D341Med (cell line): ENCODE measurements at regions not wholly inside any gene's neighbourhood (a gene's known extent, or its start where the extent isn't known, plus 50 kb on each side); places are given as distances from the start of the nearest gene placed in this dataset.
"Not testable (repeated sequence)": the region's sequence is repeated elsewhere in the genome, so short reads cannot be mapped to it uniquely, and the experiment has no call there.

Source experiments
- DNase-seq: peaks from one replicate; pipeline ENCODE4 v3.0.0; 2012; ENCODE audit warnings: low spot score

DNA sequence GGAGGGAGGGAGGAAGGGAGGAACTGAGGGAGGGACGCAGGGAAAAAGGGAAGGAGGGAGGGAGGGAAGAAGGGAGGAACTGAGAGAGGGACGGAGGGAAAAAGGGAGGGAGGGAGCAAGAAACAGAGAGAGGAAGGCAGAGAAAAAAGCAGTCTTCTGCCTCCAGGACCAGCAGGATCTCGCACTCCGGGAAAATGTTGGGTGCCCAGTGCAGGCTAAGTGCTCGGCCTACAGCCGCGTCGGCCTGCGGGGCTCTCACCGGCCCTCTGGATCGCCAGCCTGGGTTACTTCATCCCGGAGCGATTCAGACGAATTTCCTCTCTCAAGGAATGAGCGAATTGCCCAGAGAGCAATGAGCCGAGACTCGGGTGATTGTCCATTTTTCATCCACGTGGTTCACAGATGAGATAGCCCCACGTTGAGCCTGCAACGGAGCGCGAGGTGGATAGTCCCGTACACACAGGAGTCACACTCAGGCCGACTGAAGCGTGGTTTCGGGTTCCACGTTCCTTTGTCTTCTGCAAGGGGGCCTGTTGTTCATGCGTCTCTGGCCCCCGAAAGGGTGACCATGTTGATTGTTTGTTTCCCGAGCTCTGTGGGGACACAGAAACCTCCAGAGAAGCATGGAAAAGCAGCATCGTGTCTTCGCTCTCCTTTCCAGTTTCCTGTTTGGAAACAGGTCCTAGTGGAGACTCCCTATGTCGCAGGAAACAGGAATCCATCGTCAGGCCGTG is 1937.1 kb upstream of the DEFB115 start:
- DNase-seq = not testable (repeated sequence)

DNA sequence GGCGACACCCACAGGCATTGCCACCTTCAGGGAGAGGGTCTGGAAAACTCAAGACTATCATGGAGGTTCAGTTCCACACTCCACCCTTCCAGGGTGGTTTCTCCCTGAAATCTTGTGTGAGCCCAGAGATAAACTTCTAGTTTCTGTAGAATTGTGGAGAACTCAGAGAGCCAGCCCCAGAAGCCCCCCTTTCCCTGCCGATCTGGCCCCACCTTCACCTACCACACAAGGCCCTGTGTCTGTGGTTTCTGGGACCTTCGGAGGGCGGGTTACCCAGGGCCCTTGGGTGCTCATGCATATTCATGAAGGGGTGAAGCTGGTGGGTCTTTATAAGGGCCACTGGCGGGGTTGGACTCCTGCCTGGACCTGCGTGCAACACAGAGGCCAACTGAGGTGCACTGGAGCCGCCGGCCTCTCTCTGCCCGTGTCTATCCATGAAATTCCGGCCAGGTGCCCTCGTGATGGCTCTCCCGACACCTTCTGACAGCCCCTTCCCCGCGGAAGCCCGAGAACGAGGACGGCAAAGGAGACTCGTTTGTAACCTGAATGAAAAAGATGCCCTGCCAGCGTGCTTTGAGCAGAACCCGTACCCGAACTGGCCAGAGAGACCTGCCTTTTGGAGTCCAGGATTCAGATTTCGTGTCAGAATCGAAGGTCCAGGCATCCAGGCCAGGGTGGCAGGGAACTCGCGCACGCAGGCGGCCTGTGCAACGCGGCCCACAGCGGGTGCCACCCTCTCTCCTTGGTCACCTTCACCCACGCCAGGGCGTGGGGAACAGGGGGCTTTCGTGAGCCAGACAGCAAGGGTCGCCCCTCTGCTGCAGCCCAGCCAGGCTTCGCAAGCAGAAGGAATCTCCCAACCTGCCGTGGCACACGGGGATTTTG is 1933.6 kb upstream of the DEFB115 start:
- DNase-seq = not testable (repeated sequence)

DNA sequence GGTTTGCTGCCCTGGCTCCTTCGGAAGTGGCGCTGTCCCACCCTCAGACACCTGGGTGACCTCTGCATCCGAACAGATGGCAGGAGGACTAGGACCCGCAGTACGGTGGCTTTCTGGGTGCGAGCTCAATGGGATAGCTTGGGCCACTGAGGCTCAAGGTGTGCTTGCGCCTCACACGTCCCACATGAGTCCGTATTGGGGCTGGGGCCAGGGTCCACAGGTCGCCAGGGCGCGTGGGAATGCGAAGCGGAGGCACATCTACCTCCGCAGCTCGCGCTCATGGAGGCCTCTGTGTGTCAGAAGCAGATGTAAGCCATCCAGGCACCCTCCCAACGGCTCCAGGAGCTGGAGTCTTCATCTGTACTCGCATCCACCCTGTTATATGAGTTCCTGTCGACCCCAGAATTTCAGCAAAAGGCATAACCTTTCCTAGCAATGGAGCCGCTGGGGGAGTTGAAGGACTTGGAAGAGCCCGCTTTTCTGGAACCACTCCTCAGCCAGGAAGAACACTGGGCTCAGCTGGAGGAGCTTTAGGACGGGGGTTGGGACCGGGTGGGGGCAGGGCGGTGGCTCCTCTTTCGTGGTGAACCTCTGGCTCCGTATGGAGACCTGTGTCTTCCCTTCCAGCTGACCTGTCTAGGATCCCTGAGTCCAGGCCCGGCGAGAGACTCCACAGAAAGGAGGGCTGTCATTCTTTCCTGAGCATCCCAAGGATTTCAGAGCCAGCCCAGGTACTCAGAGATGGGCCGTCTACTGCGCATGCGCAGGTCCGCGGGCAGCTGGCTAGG is 1932.8 kb upstream of the DEFB115 start:
- not testable (repeated sequence) for DNase-seq

DNA sequence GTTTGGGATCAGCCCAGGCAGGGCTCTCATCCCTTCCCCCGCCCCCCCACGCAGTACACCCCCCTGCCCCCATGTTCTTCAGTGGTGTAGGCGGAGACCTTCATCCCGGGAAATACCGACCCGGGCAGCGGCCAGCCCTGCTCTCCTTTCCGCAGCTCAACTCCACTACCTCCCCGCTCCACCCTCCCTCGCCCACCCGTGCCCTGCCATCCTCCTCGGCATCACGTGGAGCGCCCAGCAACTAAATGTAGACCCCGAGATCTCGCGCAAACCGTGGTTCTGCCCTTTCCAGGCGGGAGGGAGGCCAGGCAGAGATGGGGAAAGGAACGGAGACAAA is 1932.2 kb upstream of the DEFB115 start:
- peak; percentile 24 for DNase-seq

GRCh38 chr20:29325781-29326180 is 1931.7 kb upstream of the DEFB115 start:
- DNase-seq = not testable (repeated sequence)

DNA sequence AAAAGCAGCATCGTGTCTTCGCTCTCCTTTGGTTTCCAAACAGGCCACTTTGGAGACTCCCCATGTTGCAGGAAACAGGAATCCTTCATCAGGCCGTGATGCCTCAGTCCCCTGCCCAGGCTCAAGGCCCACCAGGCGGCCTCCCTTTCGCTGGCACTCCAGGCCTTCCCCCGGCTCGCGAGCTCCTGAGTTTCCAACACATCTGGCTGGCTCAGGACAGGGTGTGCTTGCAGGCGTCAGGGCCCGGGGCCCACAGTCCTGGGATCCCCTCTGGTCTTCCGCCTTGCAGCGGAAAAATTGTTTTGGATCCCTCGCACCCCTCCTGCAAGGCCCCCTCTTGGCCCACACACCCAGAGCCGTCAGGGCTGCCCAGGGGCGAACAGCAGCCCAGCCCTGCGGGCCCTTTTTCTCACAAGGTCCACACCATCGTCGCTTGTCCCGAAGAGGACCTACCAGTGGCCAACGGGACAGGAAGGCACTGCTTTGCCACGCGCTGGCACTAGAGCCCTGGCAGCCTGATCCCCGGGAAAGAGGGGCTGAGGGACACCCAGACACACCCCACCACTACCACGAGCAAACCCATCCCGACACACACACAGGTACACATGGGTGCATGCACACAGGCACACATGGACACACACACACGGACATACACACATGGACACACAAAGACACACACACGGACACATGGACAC is 1930.9 kb upstream of the DEFB115 start:
- peak; percentile 48 for DNase-seq

DNA sequence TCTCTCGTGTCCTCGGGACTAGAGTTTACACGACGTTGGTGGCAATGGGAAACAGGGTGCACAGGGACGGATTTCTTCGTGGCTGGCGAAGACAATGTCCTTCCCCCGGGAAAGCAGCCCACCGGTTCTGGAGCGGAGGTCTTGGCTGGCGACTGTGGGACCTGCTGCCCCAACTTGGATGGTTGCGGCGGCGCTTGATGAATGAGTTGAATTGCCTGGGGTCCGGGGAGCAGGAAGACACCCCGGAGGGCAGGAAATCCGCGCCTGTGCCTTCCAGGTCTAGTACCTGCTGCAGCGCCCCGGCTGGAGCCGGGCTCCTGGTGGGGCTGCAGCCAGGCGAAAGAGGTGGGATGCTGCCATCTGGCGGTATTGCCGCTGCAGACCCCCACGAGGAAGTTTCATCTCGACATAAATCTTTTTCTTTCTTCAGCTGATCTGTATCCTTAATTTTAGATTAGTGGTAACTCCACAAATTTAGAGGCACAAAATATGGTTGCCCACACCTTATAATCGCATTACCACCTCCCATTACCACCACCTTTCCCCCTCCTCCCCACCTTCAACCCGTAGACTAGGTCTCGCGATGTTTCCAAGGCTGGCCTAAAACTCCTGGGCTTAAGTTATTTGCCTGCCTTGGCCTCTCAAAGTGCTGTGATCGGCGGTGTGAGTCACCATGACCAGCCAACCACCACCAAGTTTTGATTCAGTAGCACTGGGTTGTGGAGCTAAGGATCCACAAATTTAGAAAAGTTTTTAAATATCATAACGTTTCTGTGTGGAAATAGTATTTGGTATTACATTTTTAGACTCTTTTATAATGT is 1929.7 kb upstream of the DEFB115 start:
- not testable (repeated sequence) for DNase-seq

- DNase-seq = not testable (repeated sequence)
Observed at GRCh38 chr20:29330429-29331115, 1926.9 kb upstream of the DEFB115 start.

GRCh38 chr20:29349836-29350235 is 1907.6 kb upstream of the DEFB115 start:
- DNase-seq = no peak

GRCh38 chr20:29375937-29376336 is 1881.5 kb upstream of the DEFB115 start:
- not testable (repeated sequence) for DNase-seq

DNA sequence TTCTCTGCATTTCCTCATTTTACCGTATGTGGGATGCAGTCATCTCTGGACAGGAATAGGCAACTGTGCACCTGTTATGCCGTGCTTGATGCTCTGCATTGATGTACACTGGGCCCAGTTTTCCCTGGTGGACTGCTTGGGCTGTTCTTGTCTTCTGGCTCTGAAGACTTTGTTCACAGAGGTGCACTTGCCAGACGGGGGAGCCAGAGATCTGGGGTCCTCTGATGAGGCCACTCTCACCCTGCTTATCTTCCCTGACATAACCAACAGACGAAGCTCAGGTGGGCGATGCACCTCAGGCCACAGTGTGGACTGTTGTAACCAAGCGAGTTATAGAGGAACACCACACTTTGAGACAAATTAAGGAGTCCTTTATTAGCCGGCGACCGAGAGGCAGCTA is 1864.6 kb upstream of the DEFB115 start:
- DNase-seq = not testable (repeated sequence)

DNA sequence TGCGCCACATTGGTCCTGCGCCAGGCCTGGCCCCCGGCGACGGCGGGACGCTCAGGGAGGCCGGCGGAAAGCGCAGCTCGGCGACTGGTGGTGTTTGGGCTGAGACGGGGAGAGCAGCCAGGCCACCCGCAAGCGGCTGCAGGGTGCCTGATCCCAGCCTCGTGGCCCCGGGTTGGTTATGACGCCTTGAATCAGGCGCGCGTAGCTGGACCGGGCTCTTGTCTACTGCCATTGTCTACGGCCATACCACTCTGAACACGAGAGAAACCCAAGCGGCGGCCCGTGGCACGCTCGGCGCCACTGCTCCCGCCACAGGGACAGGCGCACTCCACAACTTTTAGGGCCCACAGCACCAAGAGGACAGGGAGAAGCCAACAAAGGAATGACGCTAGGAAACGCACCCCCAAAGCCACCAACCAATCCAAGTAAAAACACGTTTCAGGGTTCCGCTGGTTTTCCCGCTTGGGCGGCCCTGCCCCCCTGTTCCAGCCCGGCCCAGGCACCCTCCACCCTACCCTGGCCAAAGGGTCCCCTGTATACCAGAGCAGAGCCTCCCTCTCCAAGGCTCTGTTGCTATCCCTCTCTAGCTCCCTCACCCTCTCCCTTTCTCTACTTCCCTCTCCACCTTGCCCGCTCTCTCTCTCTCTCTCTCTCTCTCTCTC is 1849.3 kb upstream of the DEFB115 start:
- no peak for DNase-seq

GRCh38 chr20:29408707-29409106 is 1848.8 kb upstream of the DEFB115 start:
- not testable (repeated sequence) for DNase-seq

DNA sequence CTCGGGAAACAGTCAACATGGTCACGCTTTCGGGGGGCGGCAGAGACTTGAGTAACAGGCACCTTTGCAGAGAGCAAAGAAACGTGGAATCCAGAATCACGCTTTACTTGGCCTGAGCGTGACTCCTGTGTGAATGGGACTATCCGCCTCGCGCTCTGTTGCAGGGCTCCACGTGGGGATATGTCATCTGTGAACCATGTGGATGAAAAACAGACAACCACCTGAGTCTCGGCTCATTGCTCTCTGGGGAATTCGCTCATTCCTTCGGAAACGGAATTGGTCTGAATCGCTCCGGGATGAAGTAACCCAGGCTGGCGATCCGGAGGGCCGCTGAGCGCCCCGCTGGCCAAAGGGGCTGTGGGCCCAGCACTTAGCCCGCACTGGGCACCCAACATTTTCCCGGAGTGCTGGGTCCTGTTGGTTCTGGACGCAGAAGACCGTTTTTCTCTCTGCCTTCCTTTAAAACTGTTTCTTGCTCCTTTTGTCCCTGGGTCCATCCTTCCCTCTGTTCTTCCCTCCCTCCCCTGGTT is 1848.2 kb upstream of the DEFB115 start:
- DNase-seq = not testable (repeated sequence)

DNA sequence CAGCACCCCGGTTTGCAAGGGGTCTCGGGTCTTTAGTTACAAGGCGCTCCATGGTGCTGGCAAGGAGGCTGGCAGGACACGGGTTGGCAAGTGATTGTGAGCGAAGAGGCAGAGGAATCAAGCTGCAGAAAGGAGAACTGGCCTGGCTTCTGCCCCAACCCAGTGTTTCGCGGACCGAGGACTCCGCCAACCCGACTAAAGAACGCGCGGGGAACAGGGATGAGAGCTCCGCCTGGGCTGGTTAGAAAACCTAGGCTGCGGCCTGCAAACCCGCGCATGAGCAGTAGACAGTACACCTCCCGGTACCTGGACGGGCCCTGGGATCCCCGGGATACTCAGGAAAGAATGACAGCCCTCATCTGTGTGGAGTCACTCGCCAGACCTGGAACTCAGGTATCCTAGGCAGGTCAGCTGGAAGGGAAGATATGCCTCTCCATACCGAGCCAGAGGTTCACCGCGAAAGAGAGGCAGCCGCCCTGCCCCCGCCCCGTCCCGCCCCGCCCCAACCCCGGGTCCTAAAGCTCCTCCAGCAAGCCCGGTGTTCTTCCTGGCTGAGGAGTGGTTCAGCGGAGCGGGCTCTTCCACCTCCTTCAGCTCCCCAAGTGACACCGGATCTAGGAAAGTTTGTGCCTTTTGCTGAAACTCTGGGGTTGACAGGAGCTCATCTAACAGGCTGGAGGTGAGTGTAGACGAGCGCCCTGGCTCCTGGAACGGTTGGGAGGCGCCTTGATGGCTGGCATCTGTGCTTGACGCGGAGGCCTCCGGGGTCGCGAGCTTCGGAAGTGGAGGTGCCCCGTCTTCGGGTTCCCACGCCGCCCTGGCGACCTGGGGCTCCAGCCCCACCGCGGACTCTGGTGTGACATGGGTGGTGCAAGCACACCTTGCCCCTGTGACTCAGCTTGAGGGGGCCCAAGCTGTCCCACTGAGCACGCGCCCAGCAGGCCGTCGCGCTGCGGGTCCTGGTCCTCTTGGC is 1847.3 kb upstream of the DEFB115 start:
- DNase-seq = no peak

DNA sequence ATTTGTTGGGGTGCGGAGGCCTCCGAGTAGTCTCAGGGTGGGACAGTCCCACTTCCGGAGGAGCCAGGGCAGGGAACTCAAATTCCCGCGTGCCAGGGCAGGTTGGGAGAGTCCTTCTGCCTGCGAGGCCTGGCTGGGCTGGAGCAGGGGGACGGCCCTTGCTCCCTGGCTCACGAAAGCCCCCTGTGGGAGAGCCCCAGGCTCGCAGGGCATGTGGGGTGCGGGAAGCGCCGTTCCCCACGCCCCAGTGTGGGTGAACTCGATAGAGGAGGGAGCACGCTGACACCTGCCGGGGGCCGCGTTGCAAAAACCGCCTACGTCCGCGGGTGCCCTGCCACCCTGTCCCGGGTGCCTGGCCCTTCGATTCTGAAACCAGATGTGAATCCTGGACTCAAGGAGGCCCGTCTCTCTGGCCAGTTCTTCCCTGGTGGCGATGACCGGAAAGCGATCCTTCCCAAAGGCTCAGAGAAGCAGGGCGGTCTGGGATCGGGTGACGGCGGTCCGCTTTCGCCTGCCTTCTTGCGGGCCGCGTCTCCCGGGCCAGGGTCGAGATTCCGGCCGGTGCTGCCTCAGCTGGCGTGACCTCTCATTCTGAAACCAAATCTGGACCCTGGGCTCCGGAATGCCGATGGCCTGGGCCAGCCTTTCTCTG is 1846.5 kb upstream of the DEFB115 start:
- DNase-seq = no peak

GRCh38 chr20:29411458-29411820 is 1846.0 kb upstream of the DEFB115 start:
- DNase-seq = not testable (repeated sequence)

- DNase-seq = no peak
Observed at GRCh38 chr20:29419378-29419777, 1838.1 kb upstream of the DEFB115 start.
